HL-60 (cell line): ENCODE measurements at regions not wholly inside any gene's neighbourhood (a gene's known extent, or its start where the extent isn't known, plus 50 kb on each side); places are given as distances from the start of the nearest gene placed in this dataset.

Experiments used
- DNase-seq, 2 experiments: peaks; one replicate each; pipeline ENCODE4 v3.0.0-alpha.2; 2010 to 2020; ENCODE audit warnings: low read depth in 1 of 2, low spot score in 1 of 2
- H3K27ac ChIP-seq: fragments of 250-450 bp; sonication (Bioruptor Pico); replicated peaks from 2 replicates; pipeline ENCODE4 v1.5.1; 2020; ENCODE audit warnings: mild to moderate bottlenecking, moderate library complexity
- H3K27me3 ChIP-seq: fragments of 250-450 bp; sonication (Bioruptor Pico); 2 replicates; pipeline ENCODE4 v1.5.1; 2021; ENCODE audit warnings: mild to moderate bottlenecking, moderate library complexity; ENCODE audit not compliant: insufficient read depth, poor library complexity, severe bottlenecking
- H3K4me3 ChIP-seq: replicated peaks from 2 replicates; pipeline ENCODE4 v1.5.1; 2011; ENCODE audit warnings: mild to moderate bottlenecking, control low read depth, low read length; ENCODE audit not compliant: insufficient read depth
- CTCF ChIP-seq: IDR thresholded peaks from one replicate; pipeline ENCODE4 v1.5.1; 2011; ENCODE audit warnings: low read length, control low read depth, inconsistent platforms; ENCODE audit not compliant: insufficient read depth
- GABPA ChIP-seq: IDR thresholded peaks from 2 replicates; pipeline ENCODE4 v1.6.1; 2012; ENCODE audit warnings: low read depth
- POLR2AphosphoS5 ChIP-seq: IDR thresholded peaks from 2 replicates; pipeline ENCODE4 v1.6.1; 2012; ENCODE audit warnings: low read depth
- REST ChIP-seq: IDR thresholded peaks from 2 replicates; pipeline ENCODE4 v1.6.1; 2012; ENCODE audit warnings: low read depth; ENCODE audit not compliant: insufficient replicate concordance
- SPI1 ChIP-seq: IDR thresholded peaks from 2 replicates; pipeline ENCODE4 v1.6.1; 2012; ENCODE audit warnings: low read depth, mild to moderate bottlenecking, borderline replicate concordance

GRCh38 chr20:4604580-4604979 lies 81.7 kb upstream of the PRNP start:
- Histone ChIP-seq H3K27ac (no peak overlapping the region), H3K27me3 (peaks cover 6% of the 10 kb centered on the region), H3K4me3 (no peak overlapping the region)
- no peak for TF ChIP-seq CTCF
- no peak for TF ChIP-seq POLR2AphosphoS5
- no peak for TF ChIP-seq REST
- TF ChIP-seq GABPA, result no peak
- TF ChIP-seq SPI1, result no peak
- DNase-seq, result no peak

- Histone ChIP-seq H3K27me3 (peaks cover 6% of the 10 kb centered on the region), H3K27ac (no peak overlapping the region), H3K4me3 (no peak overlapping the region)
- DNase-seq, result no peak
- TF ChIP-seq POLR2AphosphoS5 (no peak), CTCF (no peak), GABPA (no peak), REST (no peak), SPI1 (no peak)
Observed at GRCh38 chr20:4603724-4604123, 82.5 kb upstream of the PRNP start.

GRCh38 chr20:4602297-4602631 lies 84.0 kb upstream of the PRNP start:
- DNase-seq, result no peak
- Histone ChIP-seq H3K27me3 (peaks cover 6% of the 10 kb centered on the region), H3K27ac (no peak overlapping the region), H3K4me3 (no peak overlapping the region)
- TF ChIP-seq SPI1, result no peak
- TF ChIP-seq GABPA, result no peak
- no peak for TF ChIP-seq REST

- Histone ChIP-seq H3K27ac (no peak overlapping the region), H3K27me3 (peaks cover 6% of the 10 kb centered on the region), H3K4me3 (no peak overlapping the region)
- no peak for DNase-seq
- TF ChIP-seq SPI1 (no peak), CTCF (no peak), POLR2AphosphoS5 (no peak), REST (no peak), GABPA (no peak)
Observed at GRCh38 chr20:4601630-4602296, 84.5 kb upstream of the PRNP start.
